OCI-LY7 (cell line): ENCODE measurements at regions not wholly inside any gene's neighbourhood (a gene's known extent, or its start where the extent isn't known, plus 50 kb on each side); places are given as distances from the start of the nearest gene placed in this dataset.

Experiments
- BruUV-seq: library from RNA; stranded (reverse); fragments of 400-500 nt; replicated peaks from 2 replicates; lab custom pipeline; 2021; lab: Mats Ljungman, UMichigan
- CTCF ChIA-PET: fragments of 300-600 bp; sonication (Branson Sonifier 250); formaldehyde crosslinking; loops from one replicate; lab custom pipeline; 2022; ENCODE audit warnings: antibody characterized with exemption; ENCODE audit not compliant: unreplicated experiment; lab: Charles Lee
- POLR2A ChIA-PET: fragments of 300-600 bp; sonication (Branson Sonifier 250); formaldehyde crosslinking; loops from one replicate; lab custom pipeline; 2022; ENCODE audit warnings: antibody characterized with exemption; lab: Charles Lee
- DNase-seq: peaks from one replicate; pipeline ENCODE4 v3.0.0-alpha.2; 2015; ENCODE audit warnings: low spot score
- H2AFZ ChIP-seq: fragments of 200-600 bp; sonication (generic), shearing (Covaris generic); 2 replicates; pipeline ENCODE4 v1.6.1; 2014; ENCODE audit warnings: mild to moderate bottlenecking, antibody characterized with exemption, low read length, moderate library complexity
- H3K27ac ChIP-seq: fragments of 200-600 bp; sonication (generic); 2 replicates; pipeline ENCODE4 v1.5.1; 2014; ENCODE audit warnings: mixed run types, low read depth, mild to moderate bottlenecking, moderate library complexity, low read length, inconsistent platforms; ENCODE audit not compliant: poor library complexity, severe bottlenecking
- H3K36me3 ChIP-seq: fragments of 200-600 bp; sonication (generic); 2 replicates; pipeline ENCODE4 v1.6.1; 2014; ENCODE audit warnings: mild to moderate bottlenecking, antibody characterized with exemption, low read length, moderate library complexity, mixed read lengths; ENCODE audit not compliant: insufficient read depth
- H3K4me1 ChIP-seq: fragments of 200-600 bp; sonication (generic); 2 replicates; pipeline ENCODE4 v1.5.1; 2014; ENCODE audit warnings: mild to moderate bottlenecking, low read length; ENCODE audit not compliant: insufficient read depth, poor library complexity, severe bottlenecking
- H3K4me2 ChIP-seq: fragments of 200-600 bp; sonication (generic); 2 replicates; pipeline ENCODE4 v1.6.1; 2014; ENCODE audit warnings: mild to moderate bottlenecking, low read length
- H3K4me3 ChIP-seq: fragments of 200-600 bp; sonication (generic); 2 replicates; pipeline ENCODE4 v1.5.1; 2014; ENCODE audit warnings: mild to moderate bottlenecking, low read depth, low read length; ENCODE audit not compliant: poor library complexity, severe bottlenecking
- H3K79me2 ChIP-seq: fragments of 200-600 bp; sonication (generic); 2 replicates; pipeline ENCODE4 v1.6.1; 2016; ENCODE audit warnings: low read depth, mild to moderate bottlenecking, low read length, moderate library complexity, mixed read lengths; ENCODE audit not compliant: insufficient read depth
- H3K9me2 ChIP-seq: fragments of 200-600 bp; sonication (generic); 2 replicates; pipeline ENCODE4 v1.6.1; 2016; ENCODE audit warnings: mild to moderate bottlenecking, low read length, mixed read lengths; ENCODE audit not compliant: insufficient read depth
- H3K9me3 ChIP-seq: fragments of 200-600 bp; sonication (generic); 2 replicates; pipeline ENCODE4 v1.6.1; 2014; ENCODE audit warnings: mild to moderate bottlenecking, mixed run types, low read length, mixed read lengths
- H4K20me1 ChIP-seq: fragments of 200-600 bp; sonication (generic); 2 replicates; pipeline ENCODE4 v1.6.1; 2014; ENCODE audit warnings: mild to moderate bottlenecking, antibody characterized with exemption, low read length, moderate library complexity, mixed read lengths; ENCODE audit not compliant: insufficient read depth
- CTCF ChIP-seq: fragments of 200-600 bp; sonication (generic); conservative IDR thresholded peaks from 2 replicates; pipeline ENCODE4 v1.5.1; 2014; ENCODE audit warnings: mild to moderate bottlenecking, antibody characterized with exemption, low read length, moderate library complexity, mixed read lengths
- EZH2phosphoT487 ChIP-seq: fragments of 200-600 bp; sonication (generic); IDR thresholded peaks from 2 replicates; pipeline ENCODE4 v1.6.1; 2018; ENCODE audit warnings: low read depth, borderline replicate concordance, mild to moderate bottlenecking, mixed run types, antibody characterized with exemption, low read length, moderate library complexity, mixed read lengths
- intact Hi-C: fragments of 100-400 bp; cut with micrococcal nuclease; formaldehyde crosslinking; loops from one replicate; pipeline ENCODE4 v1.10.0; 2022; ENCODE audit not compliant: unreplicated experiment

GRCh38 chr2:5089409-5089808 is 602.8 kb upstream of the SOX11 start:
- TF ChIP-seq EZH2phosphoT487 = no peak
- no peak for TF ChIP-seq CTCF
- CTCF ChIA-PET = no interaction called here
- no peaks in the 10 kb centered on the region for H3K9me2 ChIP-seq
- DNase-seq = no peak
- no peak overlapping the region for H3K27ac ChIP-seq
- intact Hi-C loops = no loop called here
- POLR2A ChIA-PET = interaction anchor here (0.7 kb wide), 1 partner anchor 493 kb away, joined by 3 read pairs; no protein-coding TSS in a partner anchor
- H3K9me3 ChIP-seq = no peaks in the 10 kb centered on the region
- H3K4me2 ChIP-seq = no peak overlapping the region
- no peaks in the 10 kb centered on the region for H3K36me3 ChIP-seq
- no peaks in the 10 kb centered on the region for H3K79me2 ChIP-seq
- H3K4me3 ChIP-seq = no peak overlapping the region
- no peak overlapping the region for H2AFZ ChIP-seq
- no peaks in the 10 kb centered on the region for H4K20me1 ChIP-seq
- no TSS peak for BruUV-seq
- H3K4me1 ChIP-seq = no peaks in the 10 kb centered on the region

- no peaks in the 10 kb centered on the region for H3K4me1 ChIP-seq
- no TSS peak for BruUV-seq
- ChIA-PET CTCF (no interaction called here), POLR2A (interaction anchor here (0.6 kb wide), 1 partner anchor 113 kb away, joined by 3 read pairs; no protein-coding TSS in a partner anchor)
- H3K36me3 ChIP-seq = no peaks in the 10 kb centered on the region
- TF ChIP-seq CTCF (no peak), EZH2phosphoT487 (no peak)
- no peaks in the 10 kb centered on the region for H4K20me1 ChIP-seq
- H3K4me3 ChIP-seq = no peak overlapping the region
- DNase-seq = no peak
- no peaks in the 10 kb centered on the region for H3K9me3 ChIP-seq
- no peak overlapping the region for H3K4me2 ChIP-seq
- no peak overlapping the region for H3K27ac ChIP-seq
- no peak overlapping the region for H2AFZ ChIP-seq
- intact Hi-C loops = no loop called here
- no peaks in the 10 kb centered on the region for H3K9me2 ChIP-seq
- no peaks in the 10 kb centered on the region for H3K79me2 ChIP-seq
Observed at GRCh38 chr2:5093056-5093455, 599.1 kb upstream of the SOX11 start.

GRCh38 chr2:5093518-5093917 is 598.7 kb upstream of the SOX11 start:
- ChIA-PET CTCF (no interaction called here), POLR2A (no interaction called here)
- no peaks in the 10 kb centered on the region for H3K79me2 ChIP-seq
- no peaks in the 10 kb centered on the region for H3K4me1 ChIP-seq
- TF ChIP-seq EZH2phosphoT487 (no peak), CTCF (no peak)
- no peak for DNase-seq
- H3K36me3 ChIP-seq = no peaks in the 10 kb centered on the region
- H3K9me2 ChIP-seq = no peaks in the 10 kb centered on the region
- H2AFZ ChIP-seq = no peak overlapping the region
- H3K4me3 ChIP-seq = no peak overlapping the region
- no peaks in the 10 kb centered on the region for H3K9me3 ChIP-seq
- BruUV-seq = no TSS peak
- intact Hi-C loops = no loop called here
- no peaks in the 10 kb centered on the region for H4K20me1 ChIP-seq
- no peak overlapping the region for H3K27ac ChIP-seq
- no peak overlapping the region for H3K4me2 ChIP-seq
